Thoracic aorta (tissue), 2 donors: ENCODE measurements at regions not wholly inside any gene's neighbourhood (a gene's known extent, or its start where the extent isn't known, plus 50 kb on each side); places are given as distances from the start of the nearest gene placed in this dataset.

Experiments used
- ATAC-seq: fragments of 150-250 bp; one replicate; pipeline ENCODE4 v1.8.0; 2017; ENCODE audit warnings: low read depth; ENCODE audit not compliant: insufficient number of reproducible peaks, low FRiP score
- DNase-seq: peaks from one replicate; pipeline ENCODE4 v3.0.0-alpha.2; 2020; ENCODE audit warnings: low spot score
- H3K27ac ChIP-seq, 2 donors: fragments of 200-600 bp; sonication (generic); 1 replicate in 1 of 2; 2 replicates in 1 of 2; pipeline ENCODE4 v1.5.1; 2016; ENCODE audit warnings: mild to moderate bottlenecking in 2 of 2, moderate library complexity in 2 of 2
- H3K27me3 ChIP-seq: fragments of 200-600 bp; sonication (generic); replicated peaks from 2 replicates; pipeline ENCODE4 v1.6.0; 2016; ENCODE audit warnings: mild to moderate bottlenecking; ENCODE audit not compliant: insufficient read depth
- H3K36me3 ChIP-seq: fragments of 200-600 bp; sonication (generic); one replicate; pipeline ENCODE4 v1.5.1; 2016
- H3K4me1 ChIP-seq, 2 donors: fragments of 200-600 bp; sonication (generic); 1 replicate in 1 of 2; 2 replicates in 1 of 2; pipeline versions ENCODE4 v1.5.1 to v1.6.0; 2016; ENCODE audit warnings: low read depth in 2 of 2, mild to moderate bottlenecking in 1 of 2; ENCODE audit not compliant: control insufficient read depth in 1 of 2
- H3K4me3 ChIP-seq: fragments of 200-600 bp; sonication (generic); 2 replicates; pipeline ENCODE4 v1.5.1; 2016; ENCODE audit warnings: mild to moderate bottlenecking
- H3K9me3 ChIP-seq: fragments of 200-600 bp; sonication (generic); 2 replicates; pipeline ENCODE4 v1.5.1; 2016
- CTCF ChIP-seq: fragments of 200-600 bp; sonication (generic); IDR thresholded peaks from one replicate; pipeline ENCODE4 v1.5.1; 2019; ENCODE audit warnings: antibody characterized with exemption

DNA sequence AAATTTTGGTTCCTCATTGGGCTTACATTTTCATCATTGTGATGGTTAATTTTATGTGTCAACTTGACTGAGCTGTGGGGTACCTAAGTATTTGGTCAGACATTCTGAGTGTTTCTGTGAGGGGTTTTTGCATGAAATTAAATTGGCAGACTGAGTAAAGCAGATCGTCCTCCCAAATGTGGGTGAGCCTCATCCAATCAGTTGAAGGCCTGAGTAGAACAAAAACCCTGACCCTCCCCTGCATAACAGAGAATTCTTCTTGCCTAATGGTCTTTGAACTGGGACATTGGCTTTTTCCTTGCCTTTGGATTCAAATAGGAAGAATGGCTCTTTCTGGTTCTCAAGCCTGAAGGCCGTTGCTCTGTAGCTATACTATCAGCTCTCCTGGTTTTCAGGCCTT lies 59.1 kb upstream of the JUN start:
- H3K27ac ChIP-seq, result no peak overlapping the region
- DNase-seq (no peak), ATAC-seq (no peak)
- H3K27me3 ChIP-seq, result no peaks in the 10 kb centered on the region
- H3K4me1 ChIP-seq, result no peaks in the 10 kb centered on the region
- TF ChIP-seq CTCF, result no peak
- H3K36me3 ChIP-seq, result no peaks in the 10 kb centered on the region
- no peak overlapping the region for H3K4me3 ChIP-seq
- no peaks in the 10 kb centered on the region for H3K9me3 ChIP-seq

GRCh38 chr1:58844176-58844575 lies 60.3 kb upstream of the JUN start:
- Histone ChIP-seq H3K9me3 (no peaks in the 10 kb centered on the region), H3K4me3 (no peak overlapping the region), H3K27me3 (no peaks in the 10 kb centered on the region), H3K36me3 (no peaks in the 10 kb centered on the region), H3K4me1 (peaks cover 2 to 9% of the 10 kb centered on the region in 2 donors), H3K27ac (no peak overlapping the region)
- ATAC-seq, result no peak
- TF ChIP-seq CTCF, result no peak
- DNase-seq, result no peak

DNA sequence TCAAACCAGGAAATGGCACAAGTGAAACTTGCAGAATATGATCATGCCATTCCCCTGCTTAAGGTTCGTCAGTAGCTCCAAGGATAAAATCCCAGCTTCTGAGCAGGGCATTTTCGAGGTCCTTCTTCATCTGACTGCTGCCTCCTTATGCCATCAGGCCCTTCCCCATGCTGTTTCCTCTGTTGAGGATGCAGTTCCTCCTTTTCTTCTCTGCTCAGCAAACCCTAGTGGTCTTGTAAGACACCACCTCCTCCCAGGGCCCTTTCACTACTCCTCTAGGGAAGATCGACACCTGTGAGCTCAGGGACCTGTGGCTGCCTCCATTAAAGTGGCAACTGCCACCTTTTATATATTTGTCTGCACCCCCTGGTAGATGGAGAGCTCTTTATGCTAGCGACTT lies 62.1 kb upstream of the JUN start:
- ATAC-seq, result no peak
- no peaks in the 10 kb centered on the region for H3K36me3 ChIP-seq
- no peaks in the 10 kb centered on the region for H3K27me3 ChIP-seq
- no peak for TF ChIP-seq CTCF
- peaks cover 4 to 16% of the 10 kb centered on the region in 2 donors for H3K4me1 ChIP-seq
- DNase-seq, result no peak
- no peak overlapping the region for H3K27ac ChIP-seq
- H3K4me3 ChIP-seq, result no peak overlapping the region
- H3K9me3 ChIP-seq, result no peaks in the 10 kb centered on the region

- no peaks in the 10 kb centered on the region for H3K36me3 ChIP-seq
- peak; percentile 69 for DNase-seq
- peaks cover 4 to 16% of the 10 kb centered on the region in 2 donors for H3K4me1 ChIP-seq
- no peaks in the 10 kb centered on the region for H3K27me3 ChIP-seq
- H3K27ac ChIP-seq, result peak overlapping the region; percentile 31 to 54
- no peaks in the 10 kb centered on the region for H3K9me3 ChIP-seq
- peak; percentile 49 for ATAC-seq
- H3K4me3 ChIP-seq, result no peak overlapping the region
- no peak for TF ChIP-seq CTCF
Observed at GRCh38 chr1:58848818-58849411, 65.1 kb upstream of the JUN start.

DNA sequence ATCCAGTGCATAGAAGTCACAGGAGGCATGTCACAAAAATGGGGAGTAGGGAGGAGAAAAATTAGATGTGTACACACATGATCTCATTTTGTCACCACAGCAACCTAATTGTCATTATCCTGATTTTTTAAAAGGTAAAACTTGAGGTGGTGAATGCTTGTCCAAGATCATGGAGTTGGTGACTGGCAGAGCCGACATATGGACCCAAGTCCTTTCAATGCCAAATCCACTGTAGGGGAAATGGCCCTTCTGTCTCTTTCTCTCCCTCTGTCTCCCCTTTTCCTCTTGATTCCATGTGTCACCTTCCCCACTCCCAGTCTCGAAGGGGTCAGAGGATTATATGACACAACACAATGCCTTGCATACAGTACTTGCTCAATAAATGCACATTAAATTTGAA lies 65.7 kb upstream of the JUN start:
- Histone ChIP-seq H3K27ac (peak overlapping the region; percentile 31 to 54), H3K9me3 (no peaks in the 10 kb centered on the region), H3K27me3 (no peaks in the 10 kb centered on the region), H3K36me3 (no peaks in the 10 kb centered on the region), H3K4me1 (peaks cover 4 to 16% of the 10 kb centered on the region in 2 donors), H3K4me3 (no peak overlapping the region)
- no peak for ATAC-seq
- no peak for TF ChIP-seq CTCF
- DNase-seq, result no peak
